ENCODE measurements at regions not wholly inside any gene's neighbourhood (a gene's known extent, or its start where the extent isn't known, plus 50 kb on each side); places are given as distances from the start of the nearest gene placed in this dataset.
"Not testable (repeated sequence)": the region's sequence is repeated elsewhere in the genome, so short reads cannot be mapped to it uniquely, and the experiment has no call there.

DNA sequence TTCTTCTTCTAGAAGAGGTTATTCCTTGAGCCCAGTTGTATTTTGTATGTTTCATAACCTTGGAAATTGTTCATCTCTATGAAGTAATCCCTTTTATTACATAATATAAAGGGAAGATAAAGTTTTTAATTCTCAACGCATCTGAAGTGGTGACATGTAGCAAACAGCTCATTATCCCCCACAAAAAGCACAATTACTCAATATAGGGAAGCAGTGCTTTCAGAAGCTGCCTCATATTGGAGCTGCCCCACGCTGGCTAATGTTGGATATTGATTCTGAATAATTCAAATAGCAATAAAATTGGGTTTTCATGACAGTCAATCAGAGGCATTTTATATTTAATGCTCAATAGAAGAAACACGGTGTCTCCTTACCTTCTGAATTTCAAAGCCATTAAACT is 604.3 kb upstream of the RBFOX1 start:
- DNase-seq (ENCODE audit: low spot score), result no peak

DNA sequence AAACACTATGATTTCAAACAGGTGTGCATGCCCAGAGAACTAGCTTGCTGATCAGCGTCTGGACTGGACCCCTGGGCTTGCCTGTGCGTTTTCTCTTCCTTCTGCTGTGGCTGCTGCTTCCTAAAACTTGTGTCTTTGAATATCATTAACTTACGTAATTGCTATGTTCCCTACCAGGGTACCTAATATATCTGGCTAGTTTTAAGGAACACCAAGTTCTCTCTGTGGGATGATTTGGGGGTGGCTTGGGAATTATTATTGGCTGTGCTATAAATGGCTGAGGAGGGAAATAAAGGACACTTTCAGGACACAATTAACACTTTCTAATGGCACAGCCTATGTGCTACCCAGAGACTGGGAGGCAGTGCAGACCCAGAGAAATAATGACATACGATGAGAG is 606.0 kb upstream of the RBFOX1 start:
- DNase-seq (ENCODE audit: low spot score), result peak; percentile 28

DNA sequence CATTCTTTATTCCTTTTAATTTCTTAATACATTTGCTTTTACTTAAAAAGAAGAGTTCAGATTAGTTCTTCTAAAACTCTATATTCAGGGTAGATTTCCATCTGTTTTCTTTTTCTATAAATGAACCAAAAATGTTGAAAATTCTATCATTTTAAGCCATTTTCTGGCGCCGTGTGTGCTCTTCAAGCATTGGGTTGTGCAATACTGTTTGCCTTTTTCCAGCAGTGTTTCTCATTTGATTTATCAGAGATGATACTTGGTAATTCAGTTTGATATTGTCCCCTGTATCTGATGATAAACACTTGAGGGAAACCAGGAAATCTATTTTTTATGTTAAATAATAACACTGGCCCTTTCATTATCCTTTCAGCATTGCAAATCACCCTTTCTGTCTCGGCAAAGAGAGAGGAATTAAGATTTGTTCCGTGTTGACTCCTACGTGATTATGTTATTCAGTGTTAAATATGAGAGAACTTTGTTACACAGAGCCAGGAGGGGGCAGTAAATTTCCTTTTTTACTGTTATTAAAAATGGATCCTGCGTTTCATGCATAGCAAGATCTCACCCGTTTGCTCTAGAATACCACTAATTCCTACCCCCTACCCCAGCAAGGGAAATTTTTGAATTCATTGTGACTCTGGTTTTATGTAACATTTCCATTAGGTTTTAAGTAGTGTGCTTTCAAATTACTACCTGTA is 606.9 kb upstream of the RBFOX1 start:
- peak; percentile 50 for DNase-seq (ENCODE audit: low spot score)

DNA sequence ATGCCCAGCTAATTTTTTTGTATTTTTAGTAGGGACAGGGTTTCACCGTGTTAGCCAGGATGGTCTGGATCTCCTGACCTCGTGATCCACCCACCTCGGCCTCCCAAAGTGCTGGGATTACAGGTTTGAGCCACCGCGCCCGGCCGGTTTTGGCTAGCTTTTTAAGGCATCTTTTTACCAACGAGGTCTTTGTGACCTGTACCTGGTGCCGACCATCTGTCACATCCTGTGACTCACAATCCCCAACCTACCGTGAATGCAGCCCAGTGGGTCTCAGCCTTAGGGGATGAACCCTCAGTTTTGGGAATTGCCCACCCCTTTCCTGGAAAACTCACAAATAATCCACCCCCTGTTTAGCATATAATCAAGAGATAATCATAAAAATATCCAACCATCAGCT is 607.4 kb upstream of the RBFOX1 start:
- DNase-seq (ENCODE audit: low spot score), result not testable (repeated sequence)

DNA sequence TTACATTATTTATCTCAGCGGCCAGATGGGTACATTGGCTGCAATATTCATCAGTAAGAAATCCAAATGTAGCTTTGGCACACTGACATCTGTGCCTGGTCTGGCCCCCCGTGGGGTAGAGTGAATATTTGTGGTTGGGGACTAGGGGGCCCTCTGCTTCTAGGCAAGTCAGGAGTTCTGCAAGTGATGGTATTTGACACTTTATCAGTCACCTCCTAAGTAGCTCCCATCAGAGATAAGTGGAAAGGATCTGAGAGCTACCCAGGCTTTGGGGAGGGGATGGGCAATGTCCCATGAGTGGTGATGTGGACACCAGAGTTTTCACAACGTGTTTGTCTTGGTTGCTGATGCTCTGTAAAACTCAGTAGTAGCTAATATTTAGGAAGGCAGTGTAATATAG is 609.9 kb upstream of the RBFOX1 start:
- no peak for DNase-seq (ENCODE audit: low spot score)

DNA sequence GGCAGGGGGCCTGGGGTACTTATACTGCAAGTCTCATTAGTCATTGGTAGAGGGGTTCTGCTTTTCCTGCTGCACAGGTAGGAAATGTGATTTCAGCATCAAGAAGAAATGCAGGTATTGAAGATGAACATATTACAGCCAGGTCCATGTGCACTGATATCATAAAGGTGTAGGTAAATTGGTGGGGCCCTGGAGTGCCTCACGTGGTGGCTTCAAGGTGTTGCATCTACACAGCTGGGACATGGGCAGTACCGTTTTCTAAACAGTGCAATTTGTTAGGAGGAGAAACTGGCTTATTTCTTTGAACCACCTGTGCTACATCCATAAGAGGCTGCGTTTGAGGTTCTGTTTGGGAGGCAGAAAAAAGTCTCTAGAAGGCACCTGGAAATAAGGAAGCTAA is 618.1 kb upstream of the RBFOX1 start:
- DNase-seq (ENCODE audit: low spot score), result no peak

DNA sequence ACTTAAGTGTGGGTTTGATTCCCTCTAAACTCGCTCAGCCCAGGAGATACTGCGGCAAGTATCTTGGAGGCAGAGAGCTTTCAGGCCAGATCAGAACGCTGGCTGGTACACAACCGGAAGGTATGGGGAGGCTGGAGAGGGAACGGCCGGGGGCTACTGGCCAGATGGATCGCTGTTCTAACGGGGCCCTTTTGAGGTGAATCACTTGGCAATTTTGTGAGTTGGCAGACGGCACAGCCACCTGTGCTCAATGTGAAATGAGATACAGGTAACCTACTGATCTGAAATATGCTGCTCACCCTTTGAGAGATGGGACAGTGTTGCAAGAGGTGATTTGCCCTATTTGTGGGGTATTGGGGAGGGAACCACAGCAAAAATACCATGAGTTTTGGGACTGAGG is 622.9 kb upstream of the RBFOX1 start:
- DNase-seq (ENCODE audit: low spot score), result no peak

DNA sequence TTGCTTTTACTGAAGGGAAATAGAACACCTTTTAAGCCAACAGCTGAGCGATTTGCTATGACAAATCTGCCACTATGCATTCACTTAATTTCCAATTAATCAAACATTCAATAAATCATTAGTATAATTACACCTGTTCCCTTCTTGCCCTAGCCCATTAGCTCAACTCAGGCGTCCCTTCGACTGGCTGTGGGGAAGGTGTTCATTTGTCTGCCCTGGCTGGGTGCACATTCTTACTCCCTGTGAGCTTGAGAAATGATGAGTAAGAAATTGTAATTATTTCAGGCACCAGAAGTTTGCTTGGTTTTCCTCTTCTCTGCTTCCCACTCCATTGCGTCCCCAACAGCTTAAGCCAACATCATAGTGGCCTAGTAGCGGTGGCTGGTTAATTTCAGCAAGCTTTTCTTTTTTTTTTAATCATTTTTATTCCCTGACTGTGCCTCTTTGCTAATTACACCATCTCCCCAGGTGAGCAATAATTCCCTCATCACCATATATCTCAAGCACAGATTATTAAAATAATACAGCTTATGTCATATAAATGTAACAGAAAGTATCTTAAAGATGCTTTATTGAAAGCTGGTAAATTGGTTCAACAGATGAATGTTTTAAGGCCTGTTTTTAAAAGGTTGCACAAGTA is 623.9 kb upstream of the RBFOX1 start:
- no peak for DNase-seq (ENCODE audit: low spot score)

DNA sequence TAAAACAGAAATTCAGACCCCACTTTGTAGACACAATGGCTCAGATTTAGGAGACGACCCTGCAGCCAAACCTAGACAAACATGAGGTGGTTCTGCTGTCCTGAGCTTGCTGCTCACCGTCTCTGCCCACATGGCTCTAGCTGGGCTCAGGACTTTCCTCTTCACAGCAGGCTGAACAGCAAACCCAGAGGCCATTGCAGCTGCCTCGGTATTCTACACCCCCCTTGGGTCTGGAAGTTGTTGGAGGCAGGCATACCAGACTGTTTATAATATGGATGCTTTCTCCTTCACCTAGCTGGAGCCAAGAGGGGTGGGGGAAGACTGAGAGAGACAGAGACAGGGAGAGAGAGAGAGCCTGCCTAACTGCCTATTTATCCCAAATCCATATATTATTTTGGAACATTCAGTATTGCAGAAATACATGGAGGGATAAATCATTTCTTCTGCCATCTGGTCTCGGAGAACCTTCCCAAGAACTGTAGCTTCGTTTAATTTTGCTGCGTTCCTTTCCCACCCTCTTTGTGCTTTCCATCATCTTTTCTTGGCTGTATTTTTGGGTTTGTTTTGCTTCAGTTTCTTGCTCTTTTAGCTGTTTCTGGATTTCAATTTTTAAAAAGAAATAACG is 628.2 kb upstream of the RBFOX1 start:
- DNase-seq (ENCODE audit: low spot score), result no peak

DNA sequence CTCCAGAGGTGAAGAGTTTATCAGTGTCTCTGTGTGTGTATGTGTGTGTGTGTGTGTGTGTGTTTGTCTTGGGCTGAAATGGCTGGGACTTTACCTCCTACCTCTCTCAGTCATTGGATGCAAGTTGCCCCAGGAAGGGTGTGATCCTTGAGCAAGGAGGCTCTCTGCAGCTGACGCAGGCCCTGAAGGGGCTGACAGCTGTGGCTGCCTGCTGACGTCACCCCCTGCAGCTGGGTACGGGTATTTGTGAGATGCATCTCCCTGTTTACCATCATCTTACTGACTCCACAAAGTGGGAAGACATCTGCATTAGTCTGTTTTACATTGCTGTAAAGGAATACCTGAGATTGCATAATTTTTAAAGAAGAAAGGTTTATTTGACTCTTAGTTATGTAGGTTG is 631.5 kb upstream of the RBFOX1 start:
- no peak for DNase-seq (ENCODE audit: low spot score)

DNA sequence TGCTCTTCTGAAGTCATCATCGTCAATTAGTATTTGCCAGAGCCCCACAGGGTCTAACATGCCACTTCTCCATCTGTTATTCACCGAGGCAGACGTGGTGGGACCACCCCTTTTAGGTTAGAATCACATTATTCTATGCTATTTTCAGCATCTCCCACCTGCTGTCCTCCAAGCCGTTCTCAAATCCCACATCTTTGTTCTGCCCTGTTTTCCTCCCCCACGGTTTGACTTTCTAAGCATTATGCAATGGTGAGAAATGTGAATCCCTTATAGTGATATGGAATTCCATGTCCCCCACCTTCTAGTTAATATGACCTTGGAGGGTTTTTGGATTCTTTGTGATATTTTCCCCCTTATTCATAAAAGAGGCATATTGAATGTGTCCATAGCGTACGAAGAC is 634.1 kb upstream of the RBFOX1 start:
- DNase-seq (ENCODE audit: low spot score), result no peak

DNA sequence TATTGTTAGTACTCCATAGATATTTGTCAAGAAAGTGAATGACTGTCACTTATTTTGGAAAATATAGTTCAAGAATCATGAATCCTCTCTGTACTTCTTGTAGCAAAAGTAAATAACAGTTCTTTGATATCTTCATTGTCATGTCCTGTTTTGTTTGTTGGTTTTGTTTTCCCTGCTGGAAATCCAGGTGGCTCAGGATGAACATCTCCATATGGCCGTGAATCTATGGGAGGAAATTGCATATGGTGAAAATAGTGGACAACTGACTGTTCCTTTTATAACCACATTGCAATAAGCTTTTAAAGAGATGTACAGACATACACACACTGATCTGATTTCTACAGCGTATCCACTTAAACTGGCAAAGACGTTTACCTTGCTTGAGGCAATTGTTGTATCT is 637.0 kb upstream of the RBFOX1 start:
- DNase-seq (ENCODE audit: low spot score), result no peak

DNA sequence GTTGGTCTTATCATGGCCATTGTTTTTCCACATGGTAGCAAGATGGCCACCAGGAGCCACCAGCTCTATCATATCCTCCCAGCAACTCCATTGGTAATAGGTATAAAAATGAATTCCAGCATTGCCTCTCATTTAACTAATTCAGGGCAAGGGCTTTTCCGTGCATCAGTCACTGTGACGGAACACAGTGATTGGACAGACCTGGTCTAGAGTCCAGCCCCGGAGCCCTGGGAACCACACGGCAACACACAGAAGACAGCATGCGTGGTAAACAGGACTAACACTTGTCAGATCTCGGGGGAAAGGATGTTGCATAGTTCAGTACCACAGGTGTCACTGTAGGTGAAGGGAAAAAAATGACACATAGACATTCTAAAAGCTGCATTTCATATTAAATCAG is 638.0 kb upstream of the RBFOX1 start:
- DNase-seq (ENCODE audit: low spot score), result no peak

DNA sequence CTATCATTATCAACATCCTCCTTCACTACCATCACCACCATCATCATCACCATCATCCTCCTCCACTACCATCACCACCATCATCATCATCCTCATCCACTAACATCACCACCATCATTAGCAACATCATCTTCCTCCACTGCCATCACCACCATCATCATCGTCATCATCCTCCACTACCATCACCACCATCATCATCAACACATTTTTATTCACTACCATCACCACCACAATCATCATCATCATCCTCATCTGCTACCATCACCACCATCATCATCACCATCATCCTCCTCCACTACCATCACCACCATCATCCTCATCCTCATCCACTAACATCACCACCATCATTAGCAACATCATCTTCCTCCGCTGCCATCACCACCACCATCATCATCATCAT is 639.2 kb upstream of the RBFOX1 start:
- not testable (repeated sequence) for DNase-seq (ENCODE audit: low spot score)

DNA sequence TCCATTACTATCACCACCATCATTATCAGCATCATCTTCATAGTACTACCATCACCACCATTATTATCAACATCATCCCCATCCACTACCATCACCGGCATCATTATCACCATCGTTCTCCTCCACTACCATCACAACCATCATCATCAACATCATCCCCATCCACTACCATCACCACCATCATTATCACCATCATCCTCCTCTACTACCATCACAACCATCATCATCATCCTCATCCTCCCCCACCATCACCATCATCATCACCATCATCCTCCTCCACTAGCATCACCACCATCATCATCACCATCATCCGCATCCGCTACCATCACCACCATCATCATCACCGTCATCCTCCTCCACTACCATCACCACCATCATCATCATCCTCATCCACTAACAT is 639.8 kb upstream of the RBFOX1 start:
- no peak for DNase-seq (ENCODE audit: low spot score)

DNA sequence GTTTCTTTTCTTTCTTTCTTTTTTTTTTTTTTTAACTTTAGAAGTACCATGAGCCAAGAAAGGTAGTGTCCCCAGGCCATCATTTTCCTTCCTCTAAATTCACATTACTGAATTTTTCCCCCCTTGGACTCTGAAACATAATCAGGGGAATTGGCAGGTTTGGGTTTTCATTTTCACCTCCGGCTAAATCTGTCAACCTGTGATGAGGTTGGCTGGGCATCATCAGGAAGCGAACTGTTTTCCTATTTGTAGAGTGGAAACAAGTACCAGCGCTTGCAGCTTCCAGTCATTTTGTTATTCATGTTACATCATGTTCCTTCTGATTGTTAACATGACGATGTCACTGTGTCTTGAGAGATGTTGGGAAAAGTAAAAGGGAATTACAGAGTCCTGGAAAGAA is 641.9 kb upstream of the RBFOX1 start:
- DNase-seq (ENCODE audit: low spot score), result no peak

DNA sequence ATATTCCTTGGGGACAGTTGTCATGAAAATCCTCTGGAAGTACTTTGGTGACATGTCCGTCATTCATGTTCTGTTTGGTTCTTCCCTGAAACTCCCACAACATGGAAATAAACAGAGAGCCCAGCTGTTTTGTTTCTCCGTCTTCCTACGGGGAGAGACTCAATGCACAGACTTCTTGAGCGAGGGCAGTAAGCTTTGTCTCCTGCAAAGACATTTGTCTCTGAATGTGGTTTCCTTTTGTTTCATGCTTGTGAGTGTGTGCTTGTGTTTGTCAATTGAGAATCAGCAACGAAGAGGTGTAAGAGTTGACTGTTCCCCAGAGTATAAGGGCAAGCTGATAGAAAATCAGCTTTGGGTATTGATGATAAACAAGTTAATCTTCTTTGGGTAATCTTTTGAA is 643.0 kb upstream of the RBFOX1 start:
- no peak for DNase-seq (ENCODE audit: low spot score)

DNA sequence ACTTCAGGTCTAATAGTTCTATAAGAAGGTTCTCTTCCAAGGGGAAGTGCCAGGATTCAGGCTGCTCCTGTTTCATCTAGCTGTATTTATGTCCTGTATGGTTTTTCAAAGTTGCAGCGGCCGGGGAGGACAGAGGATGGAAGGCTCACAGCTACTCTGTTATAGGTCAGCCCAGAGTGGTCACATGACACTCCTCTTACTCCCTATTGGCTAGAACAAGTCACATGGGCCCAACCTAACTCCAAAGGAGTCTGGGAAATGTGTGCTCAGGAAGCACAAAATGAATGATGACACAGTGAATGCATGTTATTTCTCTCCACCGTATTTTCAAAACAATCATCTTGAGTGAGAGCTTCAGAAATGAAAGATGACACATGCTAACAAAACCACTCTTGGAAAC is 645.1 kb upstream of the RBFOX1 start:
- DNase-seq (ENCODE audit: low spot score), result no peak

DNA sequence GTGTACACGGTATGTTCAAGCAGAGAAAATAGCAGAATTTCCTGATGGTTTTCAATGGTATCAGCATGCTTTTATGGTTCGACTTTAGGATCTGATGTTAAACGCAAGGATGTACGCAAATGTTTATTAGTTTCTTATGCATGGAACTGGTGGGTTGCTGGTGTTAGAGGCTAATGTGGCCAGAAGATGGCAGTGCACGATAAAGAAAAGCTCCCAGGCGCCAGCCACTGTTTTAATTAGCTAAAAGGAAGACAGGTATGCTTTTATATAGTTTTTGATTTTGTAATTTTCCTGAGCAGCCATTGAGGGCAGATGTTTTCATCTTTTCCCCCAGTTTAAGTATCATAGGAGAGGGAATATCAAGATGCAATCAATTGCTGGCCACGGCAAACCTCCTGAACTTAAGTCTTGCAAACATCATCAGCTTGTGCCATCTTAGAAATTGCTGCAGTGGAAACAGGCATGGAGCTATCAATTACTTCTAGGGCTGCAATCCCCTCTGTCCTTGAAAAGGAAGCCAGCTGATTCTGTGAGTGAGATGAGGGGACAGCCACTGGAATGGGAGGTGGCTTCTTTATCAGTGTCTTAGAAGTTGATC is 648.5 kb upstream of the RBFOX1 start:
- DNase-seq (ENCODE audit: low spot score), result peak; percentile 60

DNA sequence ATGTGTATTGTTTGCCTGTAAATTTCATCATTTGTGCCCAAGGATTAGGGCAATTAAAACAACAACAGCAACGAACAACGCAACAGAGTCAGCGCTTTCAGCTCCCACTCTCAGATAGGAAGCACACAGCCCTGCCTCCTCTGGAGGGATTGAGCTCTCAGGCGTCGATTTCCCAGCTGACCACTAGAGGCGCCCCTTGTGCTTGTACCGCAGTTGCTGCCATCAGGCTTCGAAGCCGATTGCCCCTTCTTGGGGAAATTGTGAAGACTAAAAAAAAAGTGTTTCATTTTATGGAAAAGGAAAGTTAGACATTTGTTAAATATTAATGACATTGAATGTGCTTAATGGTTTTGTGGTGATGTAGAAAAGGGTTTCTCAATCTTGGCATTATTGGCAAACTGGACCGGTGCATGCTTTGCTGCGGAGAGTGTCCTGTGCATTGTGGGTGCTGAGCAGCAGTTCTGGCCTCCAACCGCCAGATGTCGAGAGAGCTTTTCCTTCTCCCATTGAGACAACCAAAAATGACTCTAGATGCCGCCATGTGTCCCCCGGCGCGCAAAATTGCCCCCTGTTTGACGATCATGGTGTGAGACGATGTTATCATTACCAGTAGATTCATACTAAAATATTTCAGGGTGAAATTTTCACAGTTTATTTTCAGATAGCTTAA is 650.4 kb upstream of the RBFOX1 start:
- DNase-seq (ENCODE audit: low spot score), result peak; percentile 61

DNA sequence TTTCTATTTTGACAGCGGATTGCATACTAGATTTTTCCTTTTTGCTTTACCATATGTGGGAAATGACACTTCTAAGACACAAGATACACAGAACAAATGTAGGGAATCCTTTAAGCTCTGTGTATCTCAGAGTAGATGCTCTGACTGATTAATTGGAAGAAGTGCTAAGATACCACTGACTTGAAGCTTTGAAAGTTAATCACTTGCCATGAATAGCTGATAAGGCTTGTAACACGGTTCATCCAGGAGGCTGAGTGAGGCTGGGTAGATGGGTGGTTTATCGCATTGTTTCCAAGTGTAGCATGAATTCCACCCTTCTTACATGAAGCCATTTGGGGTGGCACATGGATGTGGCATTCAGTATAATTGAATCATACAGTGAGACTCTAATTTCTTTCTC is 654.1 kb upstream of the RBFOX1 start:
- no peak for DNase-seq (ENCODE audit: low spot score)

DNA sequence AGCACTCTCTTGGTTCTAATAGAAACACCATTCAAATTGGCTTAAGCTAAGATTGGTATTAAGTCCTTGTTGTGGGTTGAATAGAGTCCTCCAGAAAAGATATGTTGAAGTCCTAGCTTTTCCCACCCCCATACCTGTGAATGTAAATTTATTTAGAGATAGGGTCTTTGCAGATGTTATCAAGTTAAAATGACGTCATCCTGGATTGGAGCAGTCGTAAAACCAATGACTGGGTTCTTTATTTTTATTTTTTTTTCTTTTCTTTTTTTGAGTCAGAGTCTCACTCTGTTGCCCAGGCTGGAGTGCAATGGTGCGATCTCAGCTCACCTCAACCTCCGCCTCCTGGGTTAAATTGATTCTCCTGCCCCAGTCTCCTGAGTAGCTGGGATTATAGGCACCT is 658.6 kb upstream of the RBFOX1 start:
- no peak for DNase-seq (ENCODE audit: low spot score)

DNA sequence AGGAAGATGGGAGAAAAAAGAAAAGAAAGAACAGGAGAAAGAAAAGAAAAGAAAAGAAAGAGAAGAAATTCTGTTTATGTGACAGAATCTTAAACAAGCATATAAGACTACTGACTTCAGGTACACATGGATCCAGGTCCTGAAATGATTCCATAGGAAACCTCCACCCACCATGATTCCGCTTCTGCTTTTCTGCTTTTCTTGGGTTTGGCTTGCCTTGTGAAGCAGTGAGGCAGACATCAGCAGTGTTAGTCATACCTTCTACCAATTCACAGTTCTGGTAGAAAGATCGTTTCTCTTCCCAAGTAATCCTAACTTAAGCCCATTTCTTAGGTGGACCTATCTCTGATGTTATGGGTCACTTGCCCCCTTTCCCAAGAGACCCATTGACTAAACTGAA is 660.1 kb upstream of the RBFOX1 start:
- DNase-seq (ENCODE audit: low spot score), result no peak

Measured in Ammon's horn (tissue), 1 donor.